ENCODE measurements at regions not wholly inside any gene's neighbourhood (a gene's known extent, or its start where the extent isn't known, plus 50 kb on each side); places are given as distances from the start of the nearest gene placed in this dataset.

DNA sequence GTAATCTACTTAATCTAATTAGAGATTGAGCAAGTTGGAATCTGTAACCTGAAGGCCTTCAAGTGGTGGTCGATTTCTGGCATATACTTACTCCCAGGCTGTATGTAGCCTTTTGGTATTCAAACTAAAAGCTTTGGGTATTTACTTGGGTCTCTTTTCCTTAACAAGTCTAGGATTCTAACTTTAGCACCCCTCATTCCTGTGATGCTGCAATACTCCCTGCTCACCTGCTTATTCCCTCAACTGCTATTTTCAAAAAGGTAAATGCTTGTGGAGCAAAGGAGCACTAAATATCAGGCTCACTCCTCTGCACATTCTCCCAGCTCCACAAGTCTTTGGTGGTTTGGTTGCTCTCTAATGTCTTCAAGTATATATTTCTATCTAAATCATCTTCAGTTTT lies 68.0 kb upstream of the CYYR1 start:
- H3K9me3 ChIP-seq (ENCODE audit: control insufficient read depth in 2 of 2, low read length in 2 of 2), result no peaks in the 10 kb centered on the region
- no peaks in the 10 kb centered on the region for H3K27me3 ChIP-seq (ENCODE audit: control insufficient read depth, insufficient read depth, low read length)
- Mint-ChIP-seq H3K4me1 (no peaks in the 10 kb centered on the region), H3K9me3 (peaks cover 0 to 17% (median 12%) of the 10 kb centered on the region in 7 donors), H3K36me3 (no peaks in the 10 kb centered on the region), H3K27me3 (no peaks in the 10 kb centered on the region), H3K27ac (no peak overlapping the region), H3K4me3 (no peak overlapping the region)
- H3K4me1 ChIP-seq (ENCODE audit: control insufficient read depth, insufficient read depth, low read length, poor library complexity, severe bottlenecking), result no peaks in the 10 kb centered on the region
- no peak for ATAC-seq (ENCODE audit: low read depth in 2 of 2)
- H3K4me3 ChIP-seq (ENCODE audit: low read depth, low read length), result no peak overlapping the region
- no peak for DNase-seq
- no peaks in the 10 kb centered on the region for H3K36me3 ChIP-seq (ENCODE audit: control insufficient read depth, insufficient read depth, low read length)
- no peak overlapping the region for H3K27ac ChIP-seq (ENCODE audit: insufficient read depth, low read length, poor library complexity, severe bottlenecking)

DNA sequence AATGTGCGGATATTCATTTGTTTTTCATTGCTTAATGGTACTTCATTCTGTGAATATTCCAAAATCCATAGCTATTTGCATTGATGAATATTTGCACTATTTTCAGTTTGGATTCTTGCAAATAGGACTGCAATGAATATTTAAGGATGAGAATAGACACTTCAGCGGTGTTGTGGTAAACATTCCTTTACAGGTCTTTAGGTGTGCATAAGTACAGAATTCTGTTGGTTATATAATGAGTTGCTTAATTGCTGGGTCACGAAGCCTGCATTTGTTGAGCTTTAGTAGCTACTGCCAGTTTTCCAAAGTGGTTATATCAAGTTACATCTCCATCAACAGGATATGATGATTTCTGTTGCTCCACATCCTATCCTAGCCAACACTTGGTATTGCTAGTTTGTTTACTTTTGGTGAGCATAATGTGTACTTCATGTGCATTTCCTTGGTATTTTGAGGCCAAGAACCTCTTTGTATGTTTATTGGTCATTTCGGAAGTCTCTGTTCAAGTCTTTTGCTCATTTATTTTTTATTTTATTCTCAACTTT lies 64.2 kb upstream of the CYYR1 start:
- no peak for DNase-seq
- no peaks in the 10 kb centered on the region for H3K27me3 ChIP-seq (ENCODE audit: control insufficient read depth, insufficient read depth, low read length)
- H3K36me3 Mint-ChIP-seq, result no peaks in the 10 kb centered on the region
- H3K9me3 ChIP-seq (ENCODE audit: control insufficient read depth in 2 of 2, low read length in 2 of 2), result no peaks in the 10 kb centered on the region
- H3K9me3 Mint-ChIP-seq, result peaks cover 0 to 22% (median 5%) of the 10 kb centered on the region in 7 donors
- no peak overlapping the region for H3K27ac Mint-ChIP-seq
- no peak overlapping the region for H3K4me3 Mint-ChIP-seq
- H3K27me3 Mint-ChIP-seq, result no peaks in the 10 kb centered on the region
- no peaks in the 10 kb centered on the region for H3K4me1 Mint-ChIP-seq
- no peaks in the 10 kb centered on the region for H3K4me1 ChIP-seq (ENCODE audit: control insufficient read depth, insufficient read depth, low read length, poor library complexity, severe bottlenecking)
- H3K36me3 ChIP-seq (ENCODE audit: control insufficient read depth, insufficient read depth, low read length), result no peaks in the 10 kb centered on the region
- ATAC-seq (ENCODE audit: low read depth in 2 of 2), result no peak
- no peak overlapping the region for H3K27ac ChIP-seq (ENCODE audit: insufficient read depth, low read length, poor library complexity, severe bottlenecking)
- no peak overlapping the region for H3K4me3 ChIP-seq (ENCODE audit: low read depth, low read length)

DNA sequence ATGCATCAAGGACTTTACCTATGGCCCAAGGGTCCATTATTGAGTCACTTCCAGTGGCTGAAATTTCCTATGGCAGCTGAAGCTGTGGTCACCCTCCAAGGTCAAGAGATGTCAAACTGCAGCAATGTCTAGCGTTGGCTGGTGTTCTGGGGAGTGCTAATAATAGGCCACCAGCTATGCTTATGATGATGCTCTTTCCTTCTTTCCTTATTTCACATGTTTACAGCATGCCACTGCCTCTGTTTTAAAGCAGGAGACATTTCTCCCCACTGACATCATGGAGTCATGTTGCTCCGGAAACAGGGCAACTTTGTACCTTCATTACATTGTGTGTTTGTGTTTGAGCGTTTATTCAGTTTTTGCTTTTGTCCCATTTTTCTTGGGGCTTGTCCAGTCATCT lies 62.6 kb upstream of the CYYR1 start:
- H3K27me3 ChIP-seq (ENCODE audit: control insufficient read depth, insufficient read depth, low read length), result no peaks in the 10 kb centered on the region
- ATAC-seq (ENCODE audit: low read depth in 2 of 2) (no peak), DNase-seq (no peak)
- H3K36me3 Mint-ChIP-seq, result no peaks in the 10 kb centered on the region
- H3K27ac Mint-ChIP-seq, result peak overlapping the region in 1 of 3 donors; percentile 79
- no peaks in the 10 kb centered on the region for H3K4me1 Mint-ChIP-seq
- H3K4me3 ChIP-seq (ENCODE audit: low read depth, low read length), result no peak overlapping the region
- H3K4me3 Mint-ChIP-seq, result no peak overlapping the region
- no peaks in the 10 kb centered on the region for H3K4me1 ChIP-seq (ENCODE audit: control insufficient read depth, insufficient read depth, low read length, poor library complexity, severe bottlenecking)
- no peaks in the 10 kb centered on the region for H3K9me3 ChIP-seq (ENCODE audit: control insufficient read depth in 2 of 2, low read length in 2 of 2)
- no peaks in the 10 kb centered on the region for H3K27me3 Mint-ChIP-seq
- no peak overlapping the region for H3K27ac ChIP-seq (ENCODE audit: insufficient read depth, low read length, poor library complexity, severe bottlenecking)
- H3K9me3 Mint-ChIP-seq, result peaks cover 0 to 19% (median 5%) of the 10 kb centered on the region in 7 donors
- no peaks in the 10 kb centered on the region for H3K36me3 ChIP-seq (ENCODE audit: control insufficient read depth, insufficient read depth, low read length)

DNA sequence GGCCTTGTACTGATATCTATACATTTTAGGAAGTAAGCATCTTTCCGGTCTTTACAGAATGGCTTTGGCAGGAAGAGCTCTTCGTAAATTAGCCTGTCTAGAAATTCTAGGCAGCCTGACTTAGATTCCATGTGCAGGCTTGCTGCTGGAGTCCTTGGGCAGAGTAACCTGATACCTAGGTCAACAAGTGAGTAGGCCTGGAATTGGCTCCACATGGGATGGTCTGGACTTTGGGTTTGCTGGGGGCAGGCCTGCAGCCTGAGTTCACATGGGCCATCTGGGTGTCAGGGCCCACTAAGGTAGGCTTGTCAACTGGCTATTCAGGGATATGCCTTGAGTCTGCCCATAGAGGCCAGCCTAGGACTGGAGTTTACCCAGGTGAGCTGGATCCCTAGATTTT lies 59.6 kb upstream of the CYYR1 start:
- no peaks in the 10 kb centered on the region for H3K36me3 ChIP-seq (ENCODE audit: control insufficient read depth, insufficient read depth, low read length)
- no peak overlapping the region for H3K27ac Mint-ChIP-seq
- H3K27me3 ChIP-seq (ENCODE audit: control insufficient read depth, insufficient read depth, low read length), result no peaks in the 10 kb centered on the region
- H3K36me3 Mint-ChIP-seq, result no peaks in the 10 kb centered on the region
- no peak overlapping the region for H3K27ac ChIP-seq (ENCODE audit: insufficient read depth, low read length, poor library complexity, severe bottlenecking)
- no peaks in the 10 kb centered on the region for H3K27me3 Mint-ChIP-seq
- H3K4me3 ChIP-seq (ENCODE audit: low read depth, low read length), result no peak overlapping the region
- no peak for ATAC-seq (ENCODE audit: low read depth in 2 of 2)
- H3K4me1 ChIP-seq (ENCODE audit: control insufficient read depth, insufficient read depth, low read length, poor library complexity, severe bottlenecking), result no peaks in the 10 kb centered on the region
- no peak overlapping the region for H3K4me3 Mint-ChIP-seq
- H3K9me3 Mint-ChIP-seq, result peaks cover 0 to 17% (median 5%) of the 10 kb centered on the region in 7 donors
- DNase-seq, result no peak
- no peaks in the 10 kb centered on the region for H3K9me3 ChIP-seq (ENCODE audit: control insufficient read depth in 2 of 2, low read length in 2 of 2)
- H3K4me1 Mint-ChIP-seq, result no peaks in the 10 kb centered on the region

DNA sequence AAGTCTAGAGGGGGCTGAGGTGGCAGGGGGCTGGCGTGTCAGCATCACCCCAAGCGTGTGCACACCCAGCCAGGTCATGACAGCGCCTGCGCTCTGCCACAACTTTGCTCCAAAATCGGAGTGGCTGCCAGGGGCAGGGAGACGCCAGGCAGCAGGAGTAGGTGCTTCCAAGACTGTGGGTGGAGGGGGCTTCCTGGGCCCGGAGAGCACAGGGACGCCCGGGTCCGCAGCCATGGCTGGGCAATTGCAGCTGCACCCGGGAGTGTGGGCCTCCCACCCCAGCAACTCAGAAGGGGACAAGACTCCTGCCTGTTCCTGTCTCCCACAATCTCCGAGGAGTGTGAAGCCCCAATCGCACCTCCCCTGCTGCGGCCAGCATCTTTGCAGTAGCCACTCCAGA lies 53.1 kb upstream of the CYYR1 start:
- no peaks in the 10 kb centered on the region for H3K9me3 ChIP-seq (ENCODE audit: control insufficient read depth in 2 of 2, low read length in 2 of 2)
- H3K27ac Mint-ChIP-seq, result no peak overlapping the region
- H3K4me3 ChIP-seq (ENCODE audit: low read depth, low read length), result no peak overlapping the region
- H3K36me3 ChIP-seq (ENCODE audit: control insufficient read depth, insufficient read depth, low read length), result no peaks in the 10 kb centered on the region
- H3K36me3 Mint-ChIP-seq, result no peaks in the 10 kb centered on the region
- DNase-seq (no peak), ATAC-seq (ENCODE audit: low read depth in 2 of 2) (no peak)
- H3K27me3 Mint-ChIP-seq, result no peaks in the 10 kb centered on the region
- peaks cover 0 to 6% (median 0%) of the 10 kb centered on the region in 7 donors for H3K9me3 Mint-ChIP-seq
- H3K4me1 Mint-ChIP-seq, result no peaks in the 10 kb centered on the region
- H3K27me3 ChIP-seq (ENCODE audit: control insufficient read depth, insufficient read depth, low read length), result no peaks in the 10 kb centered on the region
- no peak overlapping the region for H3K27ac ChIP-seq (ENCODE audit: insufficient read depth, low read length, poor library complexity, severe bottlenecking)
- no peak overlapping the region for H3K4me3 Mint-ChIP-seq
- no peaks in the 10 kb centered on the region for H3K4me1 ChIP-seq (ENCODE audit: control insufficient read depth, insufficient read depth, low read length, poor library complexity, severe bottlenecking)

DNA sequence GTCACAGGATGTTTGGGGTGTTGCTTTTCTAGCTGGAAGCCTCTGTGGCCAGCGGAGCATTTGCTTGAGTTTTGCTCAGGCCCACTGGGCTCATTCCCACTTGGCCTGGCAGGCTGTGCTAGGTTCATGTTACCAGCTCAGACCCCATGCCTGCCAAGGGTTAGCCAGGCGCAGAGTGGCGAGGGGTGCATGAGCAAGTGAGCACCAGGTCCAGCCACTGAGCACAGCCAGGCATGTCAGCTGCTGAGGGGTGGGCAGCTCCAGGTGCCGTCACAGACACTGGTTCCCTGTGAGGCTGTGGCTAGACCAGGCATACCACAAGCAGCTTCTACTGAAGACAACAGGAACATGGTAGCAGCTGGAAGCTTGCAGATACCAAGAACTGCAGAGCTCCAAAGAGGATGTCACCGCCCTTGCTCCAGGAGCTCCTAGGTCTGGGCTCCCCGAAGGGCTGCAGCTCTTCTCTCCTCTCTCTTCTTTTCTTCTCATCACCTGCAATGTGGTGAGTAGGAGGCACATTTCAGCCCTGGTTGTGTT lies 52.0 kb upstream of the CYYR1 start:
- ATAC-seq (ENCODE audit: low read depth in 2 of 2), result no peak
- Mint-ChIP-seq H3K4me1 (no peaks in the 10 kb centered on the region), H3K36me3 (no peaks in the 10 kb centered on the region), H3K27me3 (no peaks in the 10 kb centered on the region), H3K9me3 (peaks cover 0 to 6% (median 0%) of the 10 kb centered on the region in 7 donors), H3K4me3 (no peak overlapping the region), H3K27ac (no peak overlapping the region)
- no peak for DNase-seq
- H3K9me3 ChIP-seq (ENCODE audit: control insufficient read depth in 2 of 2, low read length in 2 of 2), result no peaks in the 10 kb centered on the region
- H3K4me1 ChIP-seq (ENCODE audit: control insufficient read depth, insufficient read depth, low read length, poor library complexity, severe bottlenecking), result no peaks in the 10 kb centered on the region
- H3K27ac ChIP-seq (ENCODE audit: insufficient read depth, low read length, poor library complexity, severe bottlenecking), result no peak overlapping the region
- H3K36me3 ChIP-seq (ENCODE audit: control insufficient read depth, insufficient read depth, low read length), result no peaks in the 10 kb centered on the region
- no peak overlapping the region for H3K4me3 ChIP-seq (ENCODE audit: low read depth, low read length)
- H3K27me3 ChIP-seq (ENCODE audit: control insufficient read depth, insufficient read depth, low read length), result no peaks in the 10 kb centered on the region
